RWPE2 (cell line): ENCODE measurements at regions not wholly inside any gene's neighbourhood (a gene's known extent, or its start where the extent isn't known, plus 50 kb on each side); places are given as distances from the start of the nearest gene placed in this dataset.
"Not testable (repeated sequence)": the region's sequence is repeated elsewhere in the genome, so short reads cannot be mapped to it uniquely, and the experiment has no call there.

Experiments used
- ATAC-seq: fragments of 200-7000 bp; cut with Tn5 transposase; 3 replicates; pipeline ENCODE4 v1.9.1; 2021; ENCODE audit warnings: low read depth
- DNase-seq: peaks from one replicate; pipeline ENCODE4 v3.0.0-alpha.2; 2020; ENCODE audit warnings: low spot score
- H3K27ac ChIP-seq: fragments of 450-650 bp; 2 replicates; pipeline ENCODE4 v1.5.1; 2017; ENCODE audit warnings: mild to moderate bottlenecking; ENCODE audit not compliant: poor library complexity, severe bottlenecking
- H3K27me3 ChIP-seq: fragments of 250-450 bp; sonication (Bioruptor Pico); 2 replicates; pipeline ENCODE4 v1.5.1; 2021; ENCODE audit warnings: mild to moderate bottlenecking, moderate library complexity; ENCODE audit not compliant: insufficient read depth, poor library complexity, severe bottlenecking
- H3K36me3 ChIP-seq: fragments of 250-450 bp; sonication (Bioruptor Pico); 2 replicates; pipeline ENCODE4 v1.5.1; 2020; ENCODE audit warnings: low read depth, mild to moderate bottlenecking, moderate library complexity
- H3K4me1 ChIP-seq: fragments of 250-450 bp; sonication (Bioruptor Pico); 2 replicates; pipeline ENCODE4 v1.5.1; 2021; ENCODE audit warnings: mild to moderate bottlenecking, moderate library complexity; ENCODE audit not compliant: insufficient read depth, poor library complexity, severe bottlenecking
- H3K4me3 ChIP-seq: fragments of 250-450 bp; sonication (Bioruptor Pico); 2 replicates; pipeline ENCODE4 v1.5.1; 2021; ENCODE audit warnings: mild to moderate bottlenecking, moderate library complexity; ENCODE audit not compliant: severe bottlenecking
- H3K9me3 ChIP-seq: fragments of 250-450 bp; sonication (Bioruptor Pico); 2 replicates; pipeline ENCODE4 v1.5.1; 2021; ENCODE audit warnings: mild to moderate bottlenecking, moderate library complexity; ENCODE audit not compliant: severe bottlenecking
- CTCF ChIP-seq: fragments of 450-650 bp; IDR thresholded peaks from one replicate; pipeline ENCODE4 v1.5.1; 2017; ENCODE audit warnings: mild to moderate bottlenecking, moderate library complexity; ENCODE audit not compliant: poor library complexity, severe bottlenecking

GRCh38 chr13:65310663-65311328 lies 1919.3 kb downstream of the PCDH9 start:
- Histone ChIP-seq H3K4me3 (no peak overlapping the region), H3K9me3 (no peaks in the 10 kb centered on the region), H3K36me3 (no peaks in the 10 kb centered on the region), H3K4me1 (no peaks in the 10 kb centered on the region), H3K27me3 (no peaks in the 10 kb centered on the region), H3K27ac (no peak overlapping the region)
- ATAC-seq (no peak), DNase-seq (no peak)
- TF ChIP-seq CTCF, result no peak

- no peak for ATAC-seq
- Histone ChIP-seq H3K36me3 (no peaks in the 10 kb centered on the region), H3K27me3 (no peaks in the 10 kb centered on the region), H3K4me1 (no peaks in the 10 kb centered on the region), H3K27ac (no peak overlapping the region), H3K4me3 (no peak overlapping the region), H3K9me3 (no peaks in the 10 kb centered on the region)
- no peak for DNase-seq
- no peak for TF ChIP-seq CTCF
These were observed 1920.2 kb downstream of the PCDH9 start for GRCh38 chr13:65309906-65310305.

GRCh38 chr13:65308729-65309128 lies 1921.4 kb downstream of the PCDH9 start:
- not testable (repeated sequence) for H3K27ac ChIP-seq, H3K9me3 ChIP-seq, DNase-seq, H3K36me3 ChIP-seq, H3K27me3 ChIP-seq, ATAC-seq, H3K4me1 ChIP-seq, H3K4me3 ChIP-seq

GRCh38 chr13:65307056-65307455 lies 1923.1 kb downstream of the PCDH9 start:
- H3K9me3 ChIP-seq, result no peaks in the 10 kb centered on the region
- DNase-seq, result no peak
- no peaks in the 10 kb centered on the region for H3K4me1 ChIP-seq
- no peaks in the 10 kb centered on the region for H3K36me3 ChIP-seq
- no peak for TF ChIP-seq CTCF
- no peak overlapping the region for H3K4me3 ChIP-seq
- no peak overlapping the region for H3K27ac ChIP-seq
- no peaks in the 10 kb centered on the region for H3K27me3 ChIP-seq
- ATAC-seq, result no peak

- no peak overlapping the region for H3K27ac ChIP-seq
- no peaks in the 10 kb centered on the region for H3K9me3 ChIP-seq
- no peak overlapping the region for H3K4me3 ChIP-seq
- ATAC-seq (no peak), DNase-seq (no peak)
- no peaks in the 10 kb centered on the region for H3K4me1 ChIP-seq
- no peaks in the 10 kb centered on the region for H3K27me3 ChIP-seq
- no peak for TF ChIP-seq CTCF
- H3K36me3 ChIP-seq, result no peaks in the 10 kb centered on the region
These were observed 1927.4 kb downstream of the PCDH9 start for GRCh38 chr13:65302691-65303090.
